ENCODE measurements at regions not wholly inside any gene's neighbourhood (a gene's known extent, or its start where the extent isn't known, plus 50 kb on each side); places are given as distances from the start of the nearest gene placed in this dataset.

- TF ChIP-seq CTCF (IDR thresholded peaks at IDR 0.05) (no peak), NFYB (CRISPR knock-in tag; conservative IDR thresholded peaks at IDR 0.05; ENCODE audit: low read depth) (no peak), NR1H2 (CRISPR knock-in tag; IDR thresholded peaks at IDR 0.05) (no peak), HMGXB4 (CRISPR knock-in tag; IDR thresholded peaks at IDR 0.05) (no peak), FOXK1 (CRISPR knock-in tag; IDR thresholded peaks at IDR 0.05) (no peak), CREM (CRISPR knock-in tag; IDR thresholded peaks at IDR 0.05) (no peak), EMX1 (CRISPR knock-in tag; IDR thresholded peaks at IDR 0.05) (no peak), GABPB1 (CRISPR knock-in tag; IDR thresholded peaks at IDR 0.05) (no peak), ATF2 (CRISPR knock-in tag; IDR thresholded peaks at IDR 0.05; ENCODE audit: borderline replicate concordance, low read depth) (no peak), ZNF281 (CRISPR knock-in tag; IDR thresholded peaks at IDR 0.05) (no peak), TEAD1 (CRISPR knock-in tag; IDR thresholded peaks at IDR 0.05) (no peak), MLX (CRISPR knock-in tag; IDR thresholded peaks at IDR 0.05) (no peak)
Observed at GRCh38 chr11:134791102-134791501, 379.1 kb upstream of the B3GAT1 start.

Measured in WTC11 (cell line).